Caco-2 (cell line): ENCODE measurements at regions not wholly inside any gene's neighbourhood (a gene's known extent, or its start where the extent isn't known, plus 50 kb on each side); places are given as distances from the start of the nearest gene placed in this dataset.

Source experiments
- BruUV-seq: library from RNA; stranded (reverse); fragments of 400-500 nt; replicated peaks from 2 replicates; lab custom pipeline; 2021; lab: Mats Ljungman, UMichigan
- CTCF ChIA-PET: fragments of 300-600 bp; sonication (Branson Sonifier 250); formaldehyde crosslinking; loops from one replicate; lab custom pipeline; 2022; ENCODE audit warnings: antibody characterized with exemption; lab: Charles Lee
- POLR2A ChIA-PET: fragments of 300-600 bp; sonication (Branson Sonifier 250); formaldehyde crosslinking; loops from one replicate; lab custom pipeline; 2022; ENCODE audit warnings: antibody characterized with exemption; lab: Charles Lee
- DNase-seq, 2 experiments: peaks; one replicate each; pipeline versions ENCODE4 v3.0.0 to v3.0.0-alpha.2; 2020 to 2022
- H3K27me3 ChIP-seq: replicated peaks from 2 replicates; pipeline ENCODE4 v1.6.0; 2011; ENCODE audit warnings: low read length; ENCODE audit not compliant: control insufficient read depth, insufficient read depth
- H3K36me3 ChIP-seq: 2 replicates; pipeline ENCODE4 v1.5.1; 2011; ENCODE audit warnings: low read length; ENCODE audit not compliant: control insufficient read depth, insufficient read depth
- H3K4me1 ChIP-seq: fragments of 250-450 bp; sonication (Bioruptor Pico); 2 replicates; pipeline ENCODE4 v1.5.1; 2020; ENCODE audit warnings: mild to moderate bottlenecking
- H3K4me3 ChIP-seq: 2 replicates; pipeline ENCODE4 v1.5.1; 2011; ENCODE audit warnings: low read depth, mild to moderate bottlenecking, control low read depth, low read length
- H3K9me3 ChIP-seq: fragments of 250-450 bp; sonication (Bioruptor Pico); 2 replicates; pipeline ENCODE4 v1.5.1; 2020; ENCODE audit warnings: mild to moderate bottlenecking, moderate library complexity
- H3K27ac Mint-ChIP-seq: one replicate; pipeline ENCODE4 v1.8.0; 2022; ENCODE audit warnings: mixed read lengths; ENCODE audit not compliant: unreplicated experiment
- H3K27me3 Mint-ChIP-seq: one replicate; pipeline ENCODE4 v1.8.0; 2022; ENCODE audit warnings: mixed read lengths; ENCODE audit not compliant: insufficient read depth, unreplicated experiment
- H3K36me3 Mint-ChIP-seq: one replicate; pipeline ENCODE4 v1.8.0; 2022; ENCODE audit warnings: mild to moderate bottlenecking, mixed read lengths; ENCODE audit not compliant: insufficient read depth, unreplicated experiment
- H3K4me1 Mint-ChIP-seq: one replicate; pipeline ENCODE4 v1.8.0; 2022; ENCODE audit warnings: low read depth, mixed read lengths; ENCODE audit not compliant: unreplicated experiment
- H3K4me3 Mint-ChIP-seq: one replicate; pipeline ENCODE4 v1.8.0; 2022; ENCODE audit warnings: mild to moderate bottlenecking, moderate library complexity, mixed read lengths; ENCODE audit not compliant: unreplicated experiment
- H3K9me3 Mint-ChIP-seq: one replicate; pipeline ENCODE4 v1.8.0; 2022; ENCODE audit warnings: mixed read lengths; ENCODE audit not compliant: unreplicated experiment
- CTCF ChIP-seq, 2 experiments: fragments of 200-600 bp in 1 of 2; IDR thresholded peaks; 1 replicate in 1 of 2; 2 replicates in 1 of 2; pipeline versions ENCODE4 v1.5.1 to v1.8.0; 2011 to 2022; ENCODE audit warnings: antibody characterized with exemption in 1 of 2, control low read depth in 1 of 2, inconsistent platforms in 1 of 2, low read depth in 1 of 2, low read length in 1 of 2, mild to moderate bottlenecking in 1 of 2, moderate library complexity in 1 of 2; ENCODE audit not compliant: insufficient read depth in 1 of 2, severe bottlenecking in 1 of 2, unreplicated experiment in 1 of 2
- intact Hi-C: fragments of 100-400 bp; cut with micrococcal nuclease; formaldehyde crosslinking; loops from one replicate; pipeline ENCODE4 v1.10.0; 2022; ENCODE audit not compliant: unreplicated experiment

GRCh38 chr13:106393776-106394175, 141.7 kb downstream of the EFNB2 start:
- Mint-ChIP-seq H3K27me3 (no peaks in the 10 kb centered on the region), H3K9me3 (no peaks in the 10 kb centered on the region), H3K36me3 (no peaks in the 10 kb centered on the region), H3K4me3 (no peak overlapping the region), H3K4me1 (peaks cover 6% of the 10 kb centered on the region), H3K27ac (no peak overlapping the region)
- intact Hi-C loops: no loop called here
- ChIA-PET POLR2A (no interaction called here), CTCF (no interaction called here)
- H3K9me3 ChIP-seq: no peaks in the 10 kb centered on the region
- no peaks in the 10 kb centered on the region for H3K36me3 ChIP-seq
- BruUV-seq: no TSS peak
- no peak for TF ChIP-seq CTCF (IDR thresholded peaks at IDR 0.05; ENCODE audit: insufficient read depth in 1 of 2, low read depth in 1 of 2, low read length in 1 of 2, severe bottlenecking in 1 of 2, unreplicated experiment in 1 of 2)
- no peak for DNase-seq
- no peak overlapping the region for H3K4me3 ChIP-seq
- no peaks in the 10 kb centered on the region for H3K27me3 ChIP-seq
- H3K4me1 ChIP-seq: peaks cover 5% of the 10 kb centered on the region

- H3K4me3 ChIP-seq: no peak overlapping the region
- H3K36me3 ChIP-seq: no peaks in the 10 kb centered on the region
- peaks cover 6% of the 10 kb centered on the region for H3K4me1 Mint-ChIP-seq
- no peaks in the 10 kb centered on the region for H3K36me3 Mint-ChIP-seq
- no peak overlapping the region for H3K4me3 Mint-ChIP-seq
- ChIA-PET POLR2A (no interaction called here), CTCF (interaction anchor here (0.6 kb wide), 1 partner anchor 111 kb away, joined by 5 read pairs; no protein-coding TSS in a partner anchor)
- no peaks in the 10 kb centered on the region for H3K9me3 ChIP-seq
- peaks cover 5% of the 10 kb centered on the region for H3K4me1 ChIP-seq
- no peaks in the 10 kb centered on the region for H3K27me3 Mint-ChIP-seq
- no TSS peak for BruUV-seq
- H3K9me3 Mint-ChIP-seq: no peaks in the 10 kb centered on the region
- DNase-seq: no peak
- no peak overlapping the region for H3K27ac Mint-ChIP-seq
- no peak for TF ChIP-seq CTCF (IDR thresholded peaks at IDR 0.05; ENCODE audit: insufficient read depth in 1 of 2, low read depth in 1 of 2, low read length in 1 of 2, severe bottlenecking in 1 of 2, unreplicated experiment in 1 of 2)
- no peaks in the 10 kb centered on the region for H3K27me3 ChIP-seq
- intact Hi-C loops: no loop called here
Observed at GRCh38 chr13:106391681-106392080, 143.8 kb downstream of the EFNB2 start.

DNA sequence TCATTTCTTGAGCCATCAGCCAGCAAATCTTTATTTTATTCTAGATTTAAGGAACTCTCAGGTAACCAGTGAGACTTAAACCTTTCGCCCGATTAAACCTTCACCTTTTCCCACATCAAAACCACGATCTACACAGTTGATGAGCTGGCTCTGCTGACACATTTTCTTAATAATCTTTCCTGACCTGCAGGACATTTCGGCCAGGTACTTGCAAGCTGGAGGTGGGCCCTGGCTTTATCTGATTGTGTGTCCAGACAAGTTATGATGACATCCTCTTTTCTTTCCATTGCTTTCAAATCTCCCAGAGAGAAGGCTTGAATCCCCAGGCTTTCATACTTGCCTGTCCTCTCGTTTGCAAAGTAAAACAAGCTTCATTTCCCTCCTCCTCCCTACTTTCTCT, 144.2 kb downstream of the EFNB2 start:
- intact Hi-C loops: no loop called here
- Histone ChIP-seq H3K36me3 (no peaks in the 10 kb centered on the region), H3K4me3 (no peak overlapping the region), H3K9me3 (no peaks in the 10 kb centered on the region), H3K4me1 (peaks cover 5% of the 10 kb centered on the region), H3K27me3 (no peaks in the 10 kb centered on the region)
- ChIA-PET POLR2A (no interaction called here), CTCF (interaction anchor here (0.6 kb wide), 1 partner anchor 112 kb away, joined by 5 read pairs; no protein-coding TSS in a partner anchor)
- H3K9me3 Mint-ChIP-seq: no peaks in the 10 kb centered on the region
- no peak overlapping the region for H3K4me3 Mint-ChIP-seq
- H3K27me3 Mint-ChIP-seq: no peaks in the 10 kb centered on the region
- BruUV-seq: no TSS peak
- TF ChIP-seq CTCF (IDR thresholded peaks at IDR 0.05; ENCODE audit: insufficient read depth in 1 of 2, low read depth in 1 of 2, low read length in 1 of 2, severe bottlenecking in 1 of 2, unreplicated experiment in 1 of 2): no peak
- peaks cover 6% of the 10 kb centered on the region for H3K4me1 Mint-ChIP-seq
- no peak for DNase-seq
- H3K27ac Mint-ChIP-seq: no peak overlapping the region
- H3K36me3 Mint-ChIP-seq: no peaks in the 10 kb centered on the region
